ENCODE measurements at regions not wholly inside any gene's neighbourhood (a gene's known extent, or its start where the extent isn't known, plus 50 kb on each side); places are given as distances from the start of the nearest gene placed in this dataset.

DNA sequence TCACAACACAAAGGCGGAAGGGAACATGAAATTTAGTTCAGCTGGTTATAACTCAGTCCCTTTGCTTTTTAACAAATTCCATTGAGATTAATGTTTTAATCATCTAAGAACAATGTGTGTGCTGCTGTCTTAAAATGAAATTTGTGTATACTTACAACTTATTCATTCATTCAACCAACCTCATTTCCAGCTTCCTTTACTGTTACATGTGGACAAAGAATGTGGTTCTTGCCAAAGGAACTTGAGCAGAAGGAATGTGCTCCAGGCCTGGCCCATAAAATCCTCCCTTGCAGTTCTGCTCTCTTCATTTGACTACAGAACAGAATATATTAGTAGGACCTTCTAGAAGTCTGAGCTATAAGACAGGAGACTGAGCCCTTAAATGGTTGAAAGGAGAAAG is 176.8 kb upstream of the GLRA2 start:
- no peaks in the 10 kb centered on the region for H3K9me3 Mint-ChIP-seq (ENCODE audit: unreplicated experiment)
- H3K36me3 ChIP-seq (ENCODE audit: insufficient read depth, low read length), result no peaks in the 10 kb centered on the region
- no peak overlapping the region for H2AFZ ChIP-seq (ENCODE audit: low read depth, low read length)
- H3K27ac Mint-ChIP-seq (ENCODE audit: unreplicated experiment), result no peak overlapping the region
- peaks cover 19% of the 10 kb centered on the region for H3K4me1 Mint-ChIP-seq (ENCODE audit: low read depth, unreplicated experiment)
- H3K4me1 ChIP-seq (ENCODE audit: insufficient read depth, low read length), result no peaks in the 10 kb centered on the region
- no peak for TF ChIP-seq CTCF (IDR thresholded peaks at IDR 0.05; ENCODE audit: insufficient read depth, low read depth, low read length)
- TF ChIP-seq EZH2 (IDR thresholded peaks at IDR 0.05; ENCODE audit: insufficient read depth, low read length), result no peak
- no peaks in the 10 kb centered on the region for H3K9me3 ChIP-seq (ENCODE audit: insufficient read depth, low read depth, low read length)
- H4K20me1 ChIP-seq (ENCODE audit: insufficient read depth, low read length), result no peaks in the 10 kb centered on the region
- H3K27me3 Mint-ChIP-seq (ENCODE audit: low read depth, unreplicated experiment), result no peaks in the 10 kb centered on the region
- no peak overlapping the region for H3K4me2 ChIP-seq (ENCODE audit: low read length)
- DNase-seq (ENCODE audit: low read depth) (no peak), FAIRE-seq (peak; percentile 77)
- H3K36me3 Mint-ChIP-seq (ENCODE audit: low read depth, unreplicated experiment), result no peaks in the 10 kb centered on the region
- H3K4me3 Mint-ChIP-seq (ENCODE audit: unreplicated experiment), result no peak overlapping the region
- no peak overlapping the region for H3K9ac ChIP-seq (ENCODE audit: low read length)
- H3K27ac ChIP-seq (ENCODE audit: low read depth, low read length), result no peak overlapping the region
- no peaks in the 10 kb centered on the region for H3K79me2 ChIP-seq (ENCODE audit: insufficient read depth, low read length)
- no peaks in the 10 kb centered on the region for H3K27me3 ChIP-seq (ENCODE audit: insufficient read depth, low read length)
- H3K4me3 ChIP-seq (ENCODE audit: insufficient read depth, low read depth, low read length), result no peak overlapping the region

DNA sequence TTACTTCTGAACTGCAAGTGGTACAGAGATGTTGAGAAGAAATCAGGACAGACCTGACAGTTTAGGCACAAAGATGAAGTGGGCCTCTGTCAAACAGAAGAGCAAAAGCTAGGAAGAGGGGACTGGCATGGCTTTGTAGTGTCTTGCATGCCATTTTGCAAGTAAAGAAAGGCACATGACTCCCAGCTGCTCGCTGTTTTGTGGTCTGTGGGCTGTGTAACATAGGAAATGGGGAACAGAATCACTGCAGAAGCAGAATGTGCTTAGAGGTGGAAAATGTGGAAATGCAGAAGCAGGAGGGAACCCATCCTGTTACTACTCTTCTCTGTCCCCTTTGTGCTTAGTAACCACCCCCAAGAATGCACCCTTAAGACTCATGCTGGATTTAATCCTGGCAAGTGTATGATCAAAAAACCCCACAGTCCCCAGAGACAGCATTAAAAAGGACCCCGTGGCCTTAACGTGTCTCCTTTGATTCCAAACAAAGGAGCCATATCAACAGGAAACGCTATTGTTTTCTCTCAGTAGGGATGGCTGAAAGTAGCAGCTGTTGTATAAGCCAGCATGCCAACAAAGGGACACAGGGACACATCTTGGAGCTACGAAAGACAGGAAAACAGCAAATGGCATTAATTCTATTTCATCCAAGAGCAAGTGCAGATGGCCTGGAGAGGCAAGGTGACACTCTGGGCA is 177.6 kb upstream of the GLRA2 start:
- Mint-ChIP-seq H3K27ac (ENCODE audit: unreplicated experiment) (no peak overlapping the region), H3K27me3 (ENCODE audit: low read depth, unreplicated experiment) (no peaks in the 10 kb centered on the region), H3K9me3 (ENCODE audit: unreplicated experiment) (no peaks in the 10 kb centered on the region), H3K4me3 (ENCODE audit: unreplicated experiment) (no peak overlapping the region), H3K36me3 (ENCODE audit: low read depth, unreplicated experiment) (no peaks in the 10 kb centered on the region), H3K4me1 (ENCODE audit: low read depth, unreplicated experiment) (peaks cover 12% of the 10 kb centered on the region)
- H3K27ac ChIP-seq (ENCODE audit: low read depth, low read length), result no peak overlapping the region
- no peak for DNase-seq (ENCODE audit: low read depth)
- no peak overlapping the region for H3K4me2 ChIP-seq (ENCODE audit: low read length)
- H3K4me3 ChIP-seq (ENCODE audit: insufficient read depth, low read depth, low read length), result no peak overlapping the region
- H2AFZ ChIP-seq (ENCODE audit: low read depth, low read length), result no peak overlapping the region
- H3K9ac ChIP-seq (ENCODE audit: low read length), result no peak overlapping the region
- no peaks in the 10 kb centered on the region for H3K36me3 ChIP-seq (ENCODE audit: insufficient read depth, low read length)
- H3K79me2 ChIP-seq (ENCODE audit: insufficient read depth, low read length), result no peaks in the 10 kb centered on the region
- TF ChIP-seq EZH2 (IDR thresholded peaks at IDR 0.05; ENCODE audit: insufficient read depth, low read length), result no peak
- no peak for TF ChIP-seq CTCF (IDR thresholded peaks at IDR 0.05; ENCODE audit: insufficient read depth, low read depth, low read length)
- no peaks in the 10 kb centered on the region for H3K27me3 ChIP-seq (ENCODE audit: insufficient read depth, low read length)
- no peaks in the 10 kb centered on the region for H3K9me3 ChIP-seq (ENCODE audit: insufficient read depth, low read depth, low read length)
- FAIRE-seq, result no peak
- H3K4me1 ChIP-seq (ENCODE audit: insufficient read depth, low read length), result no peaks in the 10 kb centered on the region
- H4K20me1 ChIP-seq (ENCODE audit: insufficient read depth, low read length), result no peaks in the 10 kb centered on the region

GRCh38 chrX:14347523-14347922 is 181.8 kb upstream of the GLRA2 start:
- Histone ChIP-seq H3K4me3 (ENCODE audit: insufficient read depth, low read depth, low read length) (no peak overlapping the region), H2AFZ (ENCODE audit: low read depth, low read length) (no peak overlapping the region), H3K9ac (ENCODE audit: low read length) (no peak overlapping the region), H3K9me3 (ENCODE audit: insufficient read depth, low read depth, low read length) (no peaks in the 10 kb centered on the region), H3K27me3 (ENCODE audit: insufficient read depth, low read length) (no peaks in the 10 kb centered on the region), H3K27ac (ENCODE audit: low read depth, low read length) (no peak overlapping the region), H4K20me1 (ENCODE audit: insufficient read depth, low read length) (no peaks in the 10 kb centered on the region), H3K79me2 (ENCODE audit: insufficient read depth, low read length) (no peaks in the 10 kb centered on the region), H3K36me3 (ENCODE audit: insufficient read depth, low read length) (no peaks in the 10 kb centered on the region), H3K4me1 (ENCODE audit: insufficient read depth, low read length) (no peaks in the 10 kb centered on the region), H3K4me2 (ENCODE audit: low read length) (no peak overlapping the region)
- Mint-ChIP-seq H3K27ac (ENCODE audit: unreplicated experiment) (no peak overlapping the region), H3K4me1 (ENCODE audit: low read depth, unreplicated experiment) (peaks cover 5% of the 10 kb centered on the region), H3K4me3 (ENCODE audit: unreplicated experiment) (no peak overlapping the region), H3K36me3 (ENCODE audit: low read depth, unreplicated experiment) (no peaks in the 10 kb centered on the region), H3K9me3 (ENCODE audit: unreplicated experiment) (no peaks in the 10 kb centered on the region), H3K27me3 (ENCODE audit: low read depth, unreplicated experiment) (no peaks in the 10 kb centered on the region)
- peak; percentile 63 for FAIRE-seq
- DNase-seq (ENCODE audit: low read depth), result no peak
- TF ChIP-seq CTCF (IDR thresholded peaks at IDR 0.05; ENCODE audit: insufficient read depth, low read depth, low read length) (no peak), EZH2 (IDR thresholded peaks at IDR 0.05; ENCODE audit: insufficient read depth, low read length) (no peak)

All from astrocyte (in vitro differentiated cells and primary cell).